DND-41 (cell line): ENCODE measurements at regions not wholly inside any gene's neighbourhood (a gene's known extent, or its start where the extent isn't known, plus 50 kb on each side); places are given as distances from the start of the nearest gene placed in this dataset.

Experiments used
- CTCF ChIP-seq: IDR thresholded peaks from 2 replicates; pipeline ENCODE4 v1.5.1; 2012; ENCODE audit warnings: borderline replicate concordance, low read length, moderate library complexity, mild to moderate bottlenecking; ENCODE audit not compliant: poor library complexity, severe bottlenecking; ENCODE audit errors: extremely low read depth
- EZH2 ChIP-seq: IDR thresholded peaks from 3 replicates; pipeline ENCODE4 v1.6.1; 2012; ENCODE audit warnings: borderline replicate concordance, low read depth, mild to moderate bottlenecking, moderate library complexity, low read length, inconsistent platforms; ENCODE audit not compliant: severe bottlenecking

- TF ChIP-seq CTCF (no peak), EZH2 (no peak)
Measured at GRCh38 chr4:108292229-108292628, 123.5 kb upstream of the LEF1 start.
